ELR (cell line): ENCODE measurements at regions not wholly inside any gene's neighbourhood (a gene's known extent, or its start where the extent isn't known, plus 50 kb on each side); places are given as distances from the start of the nearest gene placed in this dataset.
A peak's percentile ranks its signal among the peaks of the same experiment; 100 is the strongest.
"Not testable (repeated sequence)": the region's sequence is repeated elsewhere in the genome, so short reads cannot be mapped to it uniquely, and the experiment has no call there.

Experiments
- DNase-seq: peaks from one replicate; pipeline ENCODE4 v3.0.0-alpha.2; 2015; ENCODE audit warnings: low read depth

GRCh38 chr18:76720683-76721082 is 101.7 kb upstream of the ZNF236 start:
- DNase-seq = no peak

GRCh38 chr18:76715012-76715610 is 107.2 kb upstream of the ZNF236 start:
- no peak for DNase-seq

GRCh38 chr18:76713432-76713831 is 108.9 kb upstream of the ZNF236 start:
- DNase-seq = no peak

GRCh38 chr18:76712511-76713140 is 109.7 kb upstream of the ZNF236 start:
- no peak for DNase-seq

DNA sequence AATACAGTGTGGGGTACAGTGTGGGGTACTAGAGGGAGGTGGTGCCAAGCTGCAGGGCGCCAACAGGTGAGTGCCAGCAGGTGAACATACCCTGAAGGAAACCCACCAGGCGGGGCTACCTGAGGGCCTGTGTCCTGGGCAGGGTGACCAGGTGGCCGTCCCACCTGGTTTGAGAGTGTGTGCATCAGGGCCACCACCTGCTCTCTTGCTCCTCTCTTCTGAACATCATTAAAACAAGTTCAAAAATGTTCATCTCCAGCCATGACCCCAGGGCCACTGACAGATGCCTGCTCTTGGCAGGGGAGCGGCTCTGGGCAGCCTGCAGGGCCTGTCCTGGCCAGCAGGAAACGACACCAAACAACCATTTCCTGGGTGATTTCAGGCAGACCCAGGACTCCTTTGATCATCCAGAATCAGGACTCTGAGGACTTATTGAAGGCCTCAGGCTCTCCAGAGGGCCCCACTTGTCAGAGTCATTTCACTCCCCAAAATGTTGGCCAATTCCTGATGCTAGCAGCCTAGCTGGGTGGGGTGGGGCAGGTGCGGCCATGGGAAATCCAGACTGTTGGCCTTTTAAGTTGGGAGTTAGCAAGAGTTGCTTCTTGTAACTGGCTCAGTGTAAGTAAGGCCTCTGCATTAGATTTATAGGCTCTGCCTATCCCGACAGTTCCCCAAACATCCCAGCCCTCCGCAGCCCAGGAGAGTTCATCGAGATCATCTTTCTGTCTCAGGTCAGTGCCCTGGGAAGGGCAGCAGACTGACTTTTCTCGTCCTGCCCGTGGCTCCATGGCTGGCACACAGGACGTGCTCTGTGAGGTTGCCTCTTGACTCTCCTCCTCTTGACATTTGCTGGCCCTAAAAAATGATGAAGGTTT is 111.5 kb upstream of the ZNF236 start:
- DNase-seq = peak; percentile 8

- peak; percentile 78 for DNase-seq
These were observed 112.4 kb upstream of the ZNF236 start for GRCh38 chr18:76709659-76710645.

GRCh38 chr18:76708722-76709353 is 113.5 kb upstream of the ZNF236 start:
- DNase-seq = no peak

DNA sequence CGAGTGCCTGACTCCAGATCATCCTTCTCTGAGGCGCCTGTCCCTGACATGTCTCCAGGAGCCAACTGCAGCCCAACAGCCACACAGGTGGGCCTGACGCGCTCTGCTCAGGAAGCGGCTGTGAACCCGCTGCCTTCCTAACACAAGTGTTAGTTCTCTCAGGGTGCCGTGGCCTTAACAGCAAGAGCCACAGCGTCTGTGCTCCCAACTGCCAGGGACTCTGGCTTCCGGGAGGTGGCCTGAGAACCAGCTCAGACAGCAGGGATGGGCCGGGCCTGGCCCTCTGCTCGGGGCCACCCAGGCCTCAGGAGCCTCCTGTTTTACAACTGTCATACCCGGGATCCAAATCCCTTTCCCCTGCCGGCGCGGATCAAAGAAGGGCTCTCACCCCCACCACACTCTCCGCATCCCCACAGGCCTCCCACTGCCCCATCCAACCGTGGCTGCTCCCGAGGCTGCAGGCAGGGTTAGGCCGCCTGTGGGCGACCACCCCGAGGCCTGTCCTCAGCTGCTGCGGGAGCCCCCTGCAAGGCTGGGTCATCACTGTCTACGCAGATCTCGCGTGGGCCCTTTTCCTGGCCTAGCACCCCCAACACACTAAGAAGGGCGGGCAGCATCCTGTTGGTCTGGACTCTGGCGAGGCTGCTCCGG is 114.2 kb upstream of the ZNF236 start:
- DNase-seq = no peak

GRCh38 chr18:76707534-76707933 is 114.8 kb upstream of the ZNF236 start:
- DNase-seq = no peak

DNA sequence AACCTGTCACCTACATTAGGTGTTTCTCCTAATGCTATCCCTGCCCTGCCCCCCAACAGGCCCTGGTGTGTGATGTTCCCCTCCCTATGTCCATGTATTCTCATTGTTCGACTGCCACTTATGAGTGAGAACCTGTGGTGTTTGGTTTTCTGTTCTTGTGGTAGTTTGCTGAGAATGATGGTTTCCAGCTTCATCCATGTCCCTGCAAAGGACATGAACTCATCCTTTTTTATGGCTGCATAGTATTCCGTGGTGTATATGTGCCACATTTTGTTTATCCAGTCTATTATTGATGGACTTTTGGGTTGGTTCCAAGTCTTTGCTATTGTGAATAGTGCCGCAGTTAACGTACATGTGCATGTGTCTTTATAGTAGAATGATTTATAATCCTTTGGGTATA is 117.8 kb upstream of the ZNF236 start:
- not testable (repeated sequence) for DNase-seq

GRCh38 chr18:76699923-76700322 is 122.4 kb upstream of the ZNF236 start:
- DNase-seq = no peak

- peak; percentile 21 for DNase-seq
These were observed 124.9 kb upstream of the ZNF236 start for GRCh38 chr18:76697441-76697901.

DNA sequence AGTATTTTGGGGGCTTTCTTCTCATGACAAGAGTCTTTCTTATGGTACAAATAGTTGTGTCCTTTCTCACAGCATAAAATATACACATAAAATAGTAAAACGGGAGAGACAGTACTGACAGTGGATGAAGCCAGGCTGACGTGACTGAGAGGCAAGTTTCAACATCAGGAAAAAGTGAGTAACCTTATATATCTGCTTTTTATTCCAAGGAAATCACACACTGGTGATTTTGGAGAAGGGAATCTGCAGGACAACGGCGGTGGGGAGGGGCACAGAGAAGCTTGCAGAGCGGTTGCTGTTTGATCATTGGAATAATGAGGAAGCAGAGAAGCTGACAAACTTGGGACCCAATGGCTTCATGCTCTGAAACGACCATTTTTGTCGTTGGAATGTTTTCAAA is 130.6 kb upstream of the ZNF236 start:
- peak; percentile 7 for DNase-seq

DNA sequence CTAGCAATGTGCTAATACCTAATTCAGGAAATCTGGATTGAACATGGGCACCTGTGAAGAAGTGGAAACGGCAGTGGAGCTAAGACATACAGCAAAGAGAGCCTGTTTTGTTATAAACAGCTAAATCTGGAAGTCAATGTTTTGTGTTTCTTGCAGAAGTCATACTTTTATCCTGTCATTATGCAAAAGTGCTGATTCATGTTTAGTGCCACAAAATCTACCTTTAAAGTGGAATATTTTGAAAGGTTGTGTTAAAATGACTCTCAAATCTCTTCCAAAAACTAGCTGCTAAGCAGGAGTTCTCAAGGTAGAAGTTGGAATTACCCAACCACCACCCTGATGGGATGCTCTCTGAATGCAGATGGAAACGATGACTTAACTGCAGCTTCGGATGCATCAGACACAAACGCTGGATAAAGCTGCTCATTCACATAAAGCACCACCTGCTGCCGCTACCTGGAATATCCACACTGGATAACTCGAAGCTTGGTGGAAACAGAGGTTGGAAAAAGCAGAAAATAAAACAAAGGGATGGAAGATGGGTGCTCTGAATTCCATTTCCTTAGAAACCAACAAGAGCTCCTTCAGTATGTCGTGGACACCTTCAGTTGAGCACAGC is 132.6 kb upstream of the ZNF236 start:
- DNase-seq = no peak

DNA sequence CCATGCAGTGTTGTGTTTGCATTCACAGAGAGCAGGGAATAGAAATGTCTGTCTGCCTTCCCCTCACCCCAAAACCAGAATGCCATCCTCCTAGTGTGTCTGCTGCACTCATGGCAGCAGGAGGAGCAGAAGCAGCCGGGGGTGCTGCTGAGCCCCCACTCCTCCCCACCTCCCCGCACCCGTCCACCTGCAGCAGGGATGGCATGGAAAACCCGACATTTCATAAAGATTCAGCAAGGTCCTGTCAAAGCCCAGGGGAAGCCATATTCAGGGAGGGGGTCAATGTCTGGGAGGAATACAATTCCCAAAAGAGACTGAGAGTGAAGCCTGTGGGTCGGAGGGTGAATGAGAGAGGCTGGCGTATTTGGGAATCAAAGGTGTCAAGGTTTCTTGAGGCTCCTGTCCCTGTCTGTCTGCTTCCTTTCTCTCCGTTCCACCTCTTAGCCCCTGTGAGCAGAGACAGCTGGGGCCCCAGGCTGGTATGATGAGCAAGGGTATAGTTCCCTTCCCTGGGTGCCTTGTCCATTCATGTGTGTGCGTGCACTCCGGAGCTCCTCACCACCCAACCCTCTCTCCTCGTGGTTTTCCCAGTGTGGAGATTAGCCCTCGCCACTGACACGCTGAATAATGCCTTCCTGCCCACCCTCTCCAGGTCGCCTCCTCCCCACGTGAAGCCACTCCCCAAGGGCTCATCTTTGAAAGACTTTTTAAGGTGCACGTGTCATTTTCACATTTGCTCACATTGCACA is 133.5 kb upstream of the ZNF236 start:
- no peak for DNase-seq

DNA sequence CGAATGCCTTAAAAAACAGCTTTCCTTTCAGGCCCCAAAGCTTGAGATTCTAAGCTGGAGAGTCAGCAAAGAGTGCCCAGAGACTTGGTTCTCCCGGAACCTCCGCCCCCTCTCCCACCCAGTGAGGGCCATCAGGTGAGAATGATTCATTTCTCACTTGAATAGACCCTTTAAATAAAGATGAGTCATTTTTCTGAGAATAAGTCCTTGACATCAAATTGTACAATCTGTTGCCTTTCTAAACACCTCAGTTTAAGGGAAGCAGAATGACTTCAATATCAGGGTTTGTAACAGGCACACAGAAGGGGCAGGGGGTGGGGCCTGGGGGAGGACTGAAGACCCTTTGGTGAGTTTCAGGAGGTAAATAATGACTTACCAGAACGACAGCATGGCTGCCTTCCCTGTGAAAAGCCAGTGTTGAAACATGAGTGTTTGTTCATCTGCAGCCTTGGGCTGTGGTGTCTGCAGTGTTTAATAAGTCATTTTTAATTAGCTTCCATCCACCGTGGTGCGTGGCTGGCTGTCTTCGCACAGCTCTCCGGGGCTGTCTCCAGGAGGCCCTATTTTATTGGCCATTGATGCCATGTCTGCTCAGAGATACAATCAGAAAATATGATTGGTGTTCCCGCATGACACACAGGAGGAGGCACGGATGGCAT is 134.9 kb upstream of the ZNF236 start:
- DNase-seq = peak; percentile 38

GRCh38 chr18:76686737-76687231 is 135.6 kb upstream of the ZNF236 start:
- peak; percentile 67 for DNase-seq

DNA sequence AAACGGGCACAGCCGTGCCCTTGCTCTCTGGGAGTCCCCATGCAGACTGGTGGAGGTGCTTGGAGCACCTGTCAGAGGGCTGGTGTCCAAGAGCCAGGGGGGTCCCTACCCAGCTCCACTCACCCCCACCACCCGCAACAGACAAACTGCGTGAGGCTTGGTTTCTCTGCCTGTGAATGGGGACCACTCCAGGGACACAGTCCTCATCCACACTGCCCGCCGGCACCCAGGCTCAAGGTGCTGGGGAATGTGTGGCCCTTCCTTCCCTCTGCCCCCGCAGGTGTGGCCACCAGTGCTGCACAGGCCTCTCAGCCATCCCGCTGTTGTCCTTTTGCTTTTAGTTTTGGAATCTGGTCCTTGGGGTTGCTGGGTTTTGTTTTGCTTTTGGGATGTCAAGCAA is 136.5 kb upstream of the ZNF236 start:
- no peak for DNase-seq

GRCh38 chr18:76685402-76685801 is 137.0 kb upstream of the ZNF236 start:
- DNase-seq = no peak
